ENCODE measurements at regions not wholly inside any gene's neighbourhood (a gene's known extent, or its start where the extent isn't known, plus 50 kb on each side); places are given as distances from the start of the nearest gene placed in this dataset.

DNA sequence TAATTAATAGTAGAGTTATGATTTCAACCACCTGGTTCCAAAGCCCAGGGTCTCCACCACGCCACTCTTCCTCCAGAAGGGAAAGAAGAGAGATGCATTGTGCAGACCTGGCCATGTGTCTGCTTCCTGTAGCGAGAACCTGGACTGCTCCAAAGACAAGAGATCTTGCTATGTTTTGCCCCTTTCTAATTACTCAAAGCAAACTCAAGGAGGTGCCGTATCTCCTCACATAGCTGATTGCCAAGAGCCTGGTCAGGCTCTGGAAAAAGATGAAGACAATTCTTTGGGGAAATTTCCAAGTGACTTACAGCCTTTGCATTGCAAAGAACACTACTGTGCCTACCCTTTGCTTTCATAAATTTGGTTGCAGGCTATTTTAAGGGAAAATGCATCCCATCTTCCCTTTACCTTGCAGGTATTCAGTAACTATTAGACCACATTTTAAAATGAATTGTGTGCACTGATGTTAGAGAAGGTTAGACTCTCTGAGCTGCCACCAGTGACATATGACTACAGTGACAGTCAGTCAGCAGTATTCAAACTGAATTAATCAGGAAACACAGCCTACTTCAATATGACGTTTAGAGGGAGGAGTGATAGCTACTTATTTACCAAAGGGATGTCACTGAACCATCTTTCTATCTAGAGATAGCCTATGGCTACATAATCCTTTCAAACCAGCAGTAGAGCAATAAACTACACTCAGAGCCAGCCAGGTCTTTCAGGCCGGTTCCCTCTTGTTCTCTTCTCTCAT lies 842.1 kb upstream of the FANCL start:
- TF ChIP-seq GABPA (IDR thresholded peaks at IDR 0.05; ENCODE audit: low read depth) (no peak), REST (IDR thresholded peaks at IDR 0.05; ENCODE audit: insufficient replicate concordance, low read depth) (no peak), CTCF (IDR thresholded peaks at IDR 0.05; ENCODE audit: insufficient read depth, low read length) (no peak), SPI1 (IDR thresholded peaks at IDR 0.05; ENCODE audit: borderline replicate concordance, low read depth) (no peak), POLR2AphosphoS5 (IDR thresholded peaks at IDR 0.05; ENCODE audit: low read depth) (no peak)
- no peak for DNase-seq (ENCODE audit: low read depth in 1 of 2, low spot score in 1 of 2)
- Histone ChIP-seq H3K27me3 (ENCODE audit: insufficient read depth, poor library complexity, severe bottlenecking) (no peaks in the 10 kb centered on the region), H3K4me3 (replicated peaks; ENCODE audit: insufficient read depth, low read length) (no peak overlapping the region), H3K27ac (replicated peaks) (no peak overlapping the region)

- no peaks in the 10 kb centered on the region for H3K27me3 ChIP-seq (ENCODE audit: insufficient read depth, poor library complexity, severe bottlenecking)
- no peak overlapping the region for H3K4me3 ChIP-seq (replicated peaks; ENCODE audit: insufficient read depth, low read length)
- H3K27ac ChIP-seq (replicated peaks), result no peak overlapping the region
- no peak for DNase-seq (ENCODE audit: low read depth in 1 of 2, low spot score in 1 of 2)
- no peak for TF ChIP-seq CTCF (IDR thresholded peaks at IDR 0.05; ENCODE audit: insufficient read depth, low read length)
- no peak for TF ChIP-seq GABPA (IDR thresholded peaks at IDR 0.05; ENCODE audit: low read depth)
- no peak for TF ChIP-seq SPI1 (IDR thresholded peaks at IDR 0.05; ENCODE audit: borderline replicate concordance, low read depth)
- TF ChIP-seq POLR2AphosphoS5 (IDR thresholded peaks at IDR 0.05; ENCODE audit: low read depth), result no peak
- no peak for TF ChIP-seq REST (IDR thresholded peaks at IDR 0.05; ENCODE audit: insufficient replicate concordance, low read depth)
Measured at GRCh38 chr2:59082657-59083056, 841.5 kb upstream of the FANCL start.

- no peak overlapping the region for H3K4me3 ChIP-seq (replicated peaks; ENCODE audit: insufficient read depth, low read length)
- DNase-seq (ENCODE audit: low read depth in 1 of 2, low spot score in 1 of 2), result no peak
- TF ChIP-seq POLR2AphosphoS5 (IDR thresholded peaks at IDR 0.05; ENCODE audit: low read depth) (no peak), SPI1 (IDR thresholded peaks at IDR 0.05; ENCODE audit: borderline replicate concordance, low read depth) (peak; percentile 44; the same call in 1 of the 2 replicates), CTCF (IDR thresholded peaks at IDR 0.05; ENCODE audit: insufficient read depth, low read length) (no peak)
- H3K27ac ChIP-seq (replicated peaks), result no peak overlapping the region
- H3K27me3 ChIP-seq (ENCODE audit: insufficient read depth, poor library complexity, severe bottlenecking), result no peaks in the 10 kb centered on the region
Measured at GRCh38 chr2:59080451-59081181, 839.5 kb upstream of the FANCL start.

Data from HL-60 (cell line).